Esophagus squamous epithelium (tissue), 5 donors: ENCODE measurements at regions not wholly inside any gene's neighbourhood (a gene's known extent, or its start where the extent isn't known, plus 50 kb on each side); places are given as distances from the start of the nearest gene placed in this dataset.

Experiments used
- DNase-seq: peaks from one replicate; lab custom pipeline; 2025; lab: John Stamatoyannopoulos, UW
- H3K27ac ChIP-seq, 4 donors: fragments of 200-600 bp; sonication (generic); one replicate each; pipeline ENCODE4 v1.5.1; 2016 to 2019; ENCODE audit warnings: mild to moderate bottlenecking in 1 of 4
- H3K27me3 ChIP-seq, 4 donors: fragments of 200-600 bp; sonication (generic); 1 replicate in 3 of 4; 2 replicates in 1 of 4; pipeline versions ENCODE4 v1.5.1 to v1.6.0; 2017 to 2021; ENCODE audit warnings: antibody characterized with exemption in 1 of 4
- H3K36me3 ChIP-seq, 3 donors: fragments of 200-600 bp; sonication (generic); one replicate each; pipeline ENCODE4 v1.5.1; 2016 to 2019
- H3K4me1 ChIP-seq, 3 donors: fragments of 200-600 bp; sonication (generic); one replicate each; pipeline ENCODE4 v1.5.1; 2017 to 2019
- H3K4me3 ChIP-seq, 4 donors: fragments of 200-600 bp; sonication (generic); 1 replicate in 3 of 4; 2 replicates in 1 of 4; pipeline ENCODE4 v1.5.1; 2016 to 2019; ENCODE audit warnings: mild to moderate bottlenecking in 2 of 4, moderate library complexity in 1 of 4
- H3K9me3 ChIP-seq, 3 donors: fragments of 200-600 bp; sonication (generic); one replicate each; pipeline ENCODE4 v1.5.1; 2016 to 2019
- POLR2A ChIP-seq, 4 donors: fragments of 450-650 bp; IDR thresholded peaks; one replicate each; pipeline ENCODE4 v1.6.1; 2017; ENCODE audit warnings: antibody characterized with exemption in 4 of 4, mild to moderate bottlenecking in 4 of 4, moderate library complexity in 3 of 4
- WGBS, 2 donors: methylation state at CpG; one replicate each; pipeline ENCODE4 v1.1.5; 2018; 5-methylcytosine and 5-hydroxymethylcytosine counted together
- intact Hi-C: fragments of 100-400 bp; cut with DNase I; formaldehyde crosslinking; loops from one replicate; pipeline ENCODE4 v1.15.0; 2022
- TF ChIP-seq, protein P1 (sequence below), 6 experiments: fragments of 450-650 bp in 4 of 6; fragments of 200-600 bp in 2 of 6; sonication (generic) in 2 of 6; IDR thresholded peaks; one replicate each; pipeline ENCODE4 v1.5.1; 2016 to 2019; ENCODE audit warnings: antibody characterized with exemption in 6 of 6, mild to moderate bottlenecking in 4 of 6, moderate library complexity in 4 of 6
- donor health status: DM: yes; HTN: yes; CAD: no.

DNA sequence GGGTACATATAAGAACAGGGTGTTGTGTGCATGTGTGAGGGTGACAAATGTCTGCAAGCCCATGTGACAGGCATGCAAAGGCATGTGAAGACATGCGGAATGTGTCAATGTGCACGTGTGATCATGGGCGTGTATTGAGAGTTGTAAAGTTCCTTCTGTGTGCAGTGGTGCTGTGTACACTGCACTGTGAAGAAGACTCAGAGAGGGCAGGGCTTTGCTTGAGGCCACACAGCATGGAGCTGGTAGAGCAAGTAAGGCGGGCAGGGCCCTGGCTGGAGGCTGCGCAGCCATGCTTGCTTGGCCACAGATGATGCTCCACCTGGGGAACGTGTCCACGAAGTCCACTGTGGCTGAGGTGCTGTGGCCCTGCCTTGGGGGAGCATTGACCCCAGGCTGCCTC lies 66.8 kb downstream of the PTPRS start:
- Histone ChIP-seq H3K9me3 (no peaks in the 10 kb centered on the region), H3K4me1 (peaks cover 0 to 4% (median 0%) of the 10 kb centered on the region in 3 donors), H3K36me3 (peaks cover 4 to 77% (median 15%) of the 10 kb centered on the region in 3 donors), H3K27ac (no peak overlapping the region), H3K4me3 (no peak overlapping the region), H3K27me3 (no peaks in the 10 kb centered on the region)
- TF ChIP-seq, protein P1, sequence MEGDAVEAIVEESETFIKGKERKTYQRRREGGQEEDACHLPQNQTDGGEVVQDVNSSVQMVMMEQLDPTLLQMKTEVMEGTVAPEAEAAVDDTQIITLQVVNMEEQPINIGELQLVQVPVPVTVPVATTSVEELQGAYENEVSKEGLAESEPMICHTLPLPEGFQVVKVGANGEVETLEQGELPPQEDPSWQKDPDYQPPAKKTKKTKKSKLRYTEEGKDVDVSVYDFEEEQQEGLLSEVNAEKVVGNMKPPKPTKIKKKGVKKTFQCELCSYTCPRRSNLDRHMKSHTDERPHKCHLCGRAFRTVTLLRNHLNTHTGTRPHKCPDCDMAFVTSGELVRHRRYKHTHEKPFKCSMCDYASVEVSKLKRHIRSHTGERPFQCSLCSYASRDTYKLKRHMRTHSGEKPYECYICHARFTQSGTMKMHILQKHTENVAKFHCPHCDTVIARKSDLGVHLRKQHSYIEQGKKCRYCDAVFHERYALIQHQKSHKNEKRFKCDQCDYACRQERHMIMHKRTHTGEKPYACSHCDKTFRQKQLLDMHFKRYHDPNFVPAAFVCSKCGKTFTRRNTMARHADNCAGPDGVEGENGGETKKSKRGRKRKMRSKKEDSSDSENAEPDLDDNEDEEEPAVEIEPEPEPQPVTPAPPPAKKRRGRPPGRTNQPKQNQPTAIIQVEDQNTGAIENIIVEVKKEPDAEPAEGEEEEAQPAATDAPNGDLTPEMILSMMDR (IDR thresholded peaks at IDR 0.05), result no peak
- TF ChIP-seq POLR2A (IDR thresholded peaks at IDR 0.05), result no peak
- DNase-seq, result no peak
- WGBS, 2 donors, result 69 to 77% methylated on average over 4 to 7 of the region's 7 CpGs
- intact Hi-C loops, result no loop called here

DNA sequence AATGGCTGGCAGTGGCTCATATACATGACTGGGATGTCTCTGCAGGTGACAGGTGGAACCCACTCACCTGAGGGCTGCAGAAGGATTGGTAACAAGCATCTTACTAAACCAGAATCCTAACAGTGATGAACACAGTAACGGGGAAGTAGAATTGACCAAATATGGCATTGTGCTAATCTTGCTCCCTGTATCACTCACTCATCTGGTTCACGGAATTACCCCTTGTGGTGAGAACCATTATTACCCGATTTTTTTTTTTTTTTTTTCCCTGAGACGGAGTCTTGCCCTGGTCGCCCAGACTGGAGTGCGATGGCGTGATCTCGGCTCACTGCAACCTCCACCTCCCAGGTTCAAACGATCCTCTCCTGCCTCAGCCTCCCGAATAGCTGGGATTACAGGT lies 69.5 kb downstream of the PTPRS start:
- intact Hi-C loops, result no loop called here
- TF ChIP-seq, protein P1 (IDR thresholded peaks at IDR 0.05), result peak in 1 of 6 experiments; percentile 34
- TF ChIP-seq POLR2A (IDR thresholded peaks at IDR 0.05), result no peak
- H3K4me3 ChIP-seq, result no peak overlapping the region
- peaks cover 0 to 4% (median 0%) of the 10 kb centered on the region in 3 donors for H3K4me1 ChIP-seq
- H3K27ac ChIP-seq, result no peak overlapping the region
- no peaks in the 10 kb centered on the region for H3K27me3 ChIP-seq
- WGBS, 2 donors, result 71% methylated on average over 10 of the region's 10 CpGs
- H3K9me3 ChIP-seq, result no peaks in the 10 kb centered on the region
- no peak for DNase-seq
- peaks cover 4 to 71% (median 15%) of the 10 kb centered on the region in 3 donors for H3K36me3 ChIP-seq

DNA sequence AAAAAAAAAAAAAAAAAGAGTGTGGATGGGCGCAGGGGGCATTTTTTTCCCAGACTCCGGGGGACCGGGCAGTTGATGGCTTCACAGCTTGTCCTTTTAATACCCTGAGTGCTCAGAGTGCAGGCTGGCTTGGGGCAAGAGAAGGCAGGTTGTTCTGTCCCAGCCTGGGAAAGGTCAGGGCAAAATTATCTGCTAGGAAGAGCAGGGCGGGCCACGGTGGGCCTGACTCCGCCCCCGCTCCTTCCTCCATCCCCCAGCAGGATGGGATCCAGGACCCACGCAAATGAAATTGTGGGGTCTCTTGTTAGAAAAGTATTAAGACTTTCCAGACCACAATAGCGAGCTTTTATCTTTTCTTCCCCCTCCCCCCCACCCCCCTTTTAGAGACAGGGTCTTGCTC lies 70.7 kb downstream of the PTPRS start:
- Histone ChIP-seq H3K27me3 (no peaks in the 10 kb centered on the region), H3K27ac (no peak overlapping the region), H3K36me3 (peaks cover 4 to 67% (median 15%) of the 10 kb centered on the region in 3 donors), H3K4me3 (no peak overlapping the region), H3K9me3 (no peaks in the 10 kb centered on the region), H3K4me1 (peaks cover 0 to 4% (median 0%) of the 10 kb centered on the region in 3 donors)
- 86 to 96% methylated on average over 5 to 9 of the region's 9 CpGs for WGBS, 2 donors
- intact Hi-C loops, result no loop called here
- TF ChIP-seq, protein P1 (IDR thresholded peaks at IDR 0.05), result no peak
- TF ChIP-seq POLR2A (IDR thresholded peaks at IDR 0.05), result no peak
- DNase-seq, result no peak

DNA sequence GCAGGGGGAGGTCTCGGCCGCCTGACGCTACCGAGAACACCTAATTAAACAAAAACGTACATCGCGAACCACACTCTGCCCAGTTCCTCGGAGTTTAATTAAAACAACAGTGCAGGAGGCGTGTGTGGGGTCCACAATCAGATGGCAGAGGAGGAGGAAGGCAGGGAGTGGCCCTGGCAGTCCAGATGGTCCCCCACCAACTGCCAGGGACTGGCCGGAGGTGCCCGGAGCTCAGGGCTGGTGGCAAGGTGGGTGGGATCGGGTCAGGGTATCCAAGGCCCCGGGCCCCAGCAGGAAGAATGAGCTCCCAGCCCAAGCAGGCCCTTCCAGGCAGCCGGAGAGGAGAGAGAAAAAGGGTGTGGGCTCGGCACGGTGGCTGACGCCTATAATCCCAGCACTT lies 71.3 kb downstream of the PTPRS start:
- no peak overlapping the region for H3K4me3 ChIP-seq
- intact Hi-C loops, result no loop called here
- no peaks in the 10 kb centered on the region for H3K9me3 ChIP-seq
- WGBS, 2 donors, result 87 to 88% methylated on average over 9 to 14 of the region's 17 CpGs
- peaks cover 4 to 67% (median 15%) of the 10 kb centered on the region in 3 donors for H3K36me3 ChIP-seq
- no peak overlapping the region for H3K27ac ChIP-seq
- peaks cover 0 to 4% (median 0%) of the 10 kb centered on the region in 3 donors for H3K4me1 ChIP-seq
- H3K27me3 ChIP-seq, result no peaks in the 10 kb centered on the region
- TF ChIP-seq POLR2A (IDR thresholded peaks at IDR 0.05), result no peak
- TF ChIP-seq, protein P1 (IDR thresholded peaks at IDR 0.05), result no peak
- DNase-seq, result no peak

DNA sequence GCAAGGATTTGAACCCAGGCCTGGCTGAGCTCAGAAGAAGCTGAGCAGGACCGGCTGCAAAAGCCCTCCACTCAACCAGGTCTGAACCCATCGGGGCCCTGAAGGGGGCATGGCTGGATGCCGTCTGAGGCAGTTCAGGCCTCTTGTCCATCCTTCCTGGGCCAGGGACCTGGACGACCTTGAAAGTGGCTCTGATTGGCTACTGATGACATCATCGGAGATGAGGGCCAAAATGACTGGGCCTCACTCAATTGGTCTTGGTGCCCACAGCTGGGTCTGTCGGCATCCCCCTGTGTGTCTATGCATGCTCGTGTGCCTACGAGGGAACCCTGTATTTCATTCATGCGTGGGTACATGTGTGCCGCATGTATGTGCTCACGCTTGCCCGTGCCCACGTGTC lies 71.8 kb downstream of the PTPRS start:
- peaks cover 3 to 67% (median 12%) of the 10 kb centered on the region in 3 donors for H3K36me3 ChIP-seq
- no peak for DNase-seq

More for the DNA sequence above, 71.8 kb downstream of the PTPRS start:
- peaks cover 0 to 3% (median 0%) of the 10 kb centered on the region in 3 donors for H3K4me1 ChIP-seq
- H3K27me3 ChIP-seq, result no peaks in the 10 kb centered on the region
- intact Hi-C loops, result no loop called here
- TF ChIP-seq, protein P1 (IDR thresholded peaks at IDR 0.05), result no peak
- no peak for TF ChIP-seq POLR2A (IDR thresholded peaks at IDR 0.05)
- H3K27ac ChIP-seq, result no peak overlapping the region
- no peaks in the 10 kb centered on the region for H3K9me3 ChIP-seq
- WGBS, 2 donors, result 83 to 87% methylated on average over 9 to 11 of the region's 13 CpGs
- no peak overlapping the region for H3K4me3 ChIP-seq
